ENCODE measurements at regions not wholly inside any gene's neighbourhood (a gene's known extent, or its start where the extent isn't known, plus 50 kb on each side); places are given as distances from the start of the nearest gene placed in this dataset.

DNA sequence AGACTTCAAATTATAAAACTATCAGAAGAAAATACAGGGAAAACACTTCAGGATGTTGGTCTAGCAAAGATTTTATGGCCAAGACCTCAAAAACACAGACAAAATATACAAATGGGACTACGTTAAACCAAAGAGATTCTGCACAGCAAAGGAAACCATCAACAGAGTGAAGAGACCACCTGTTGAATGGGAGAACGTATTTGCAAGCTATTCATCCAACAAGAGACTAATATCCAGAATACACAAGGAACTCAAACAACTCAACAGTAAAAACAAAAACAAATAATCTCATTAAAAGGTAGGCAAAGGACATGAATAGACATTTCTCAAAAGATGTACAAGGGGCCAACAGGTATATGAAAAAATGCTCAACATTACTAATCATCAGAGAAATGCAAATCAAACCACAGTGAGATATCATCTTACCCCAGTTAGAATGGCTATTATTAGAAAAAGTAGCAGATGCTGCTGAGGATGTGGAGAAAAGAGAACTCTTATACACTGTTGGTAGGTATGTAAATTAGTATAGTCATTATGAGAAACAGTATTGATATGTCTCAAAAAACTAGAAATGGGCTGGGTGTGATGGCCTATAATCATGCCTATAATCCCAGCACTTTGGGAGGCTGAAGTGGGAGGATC, 112.6 kb downstream of the LRIG2 start:
- H3K27ac ChIP-seq, result no peak overlapping the region
- no peak for TF ChIP-seq ZFX (IDR thresholded peaks at IDR 0.05; ENCODE audit: borderline replicate concordance)
- no peak for TF ChIP-seq CTCF (IDR thresholded peaks at IDR 0.05)

GRCh38 chr1:113190078-113190477, 117.1 kb downstream of the LRIG2 start:
- no peak overlapping the region for H3K27ac ChIP-seq
- TF ChIP-seq CTCF (IDR thresholded peaks at IDR 0.05) (no peak), ZFX (IDR thresholded peaks at IDR 0.05; ENCODE audit: borderline replicate concordance) (no peak)

- no peak overlapping the region for H3K27ac ChIP-seq
- no peak for TF ChIP-seq CTCF (IDR thresholded peaks at IDR 0.05)
- no peak for TF ChIP-seq ZFX (IDR thresholded peaks at IDR 0.05; ENCODE audit: borderline replicate concordance)
Measured at GRCh38 chr1:113190930-113191329, 117.9 kb downstream of the LRIG2 start.

DNA sequence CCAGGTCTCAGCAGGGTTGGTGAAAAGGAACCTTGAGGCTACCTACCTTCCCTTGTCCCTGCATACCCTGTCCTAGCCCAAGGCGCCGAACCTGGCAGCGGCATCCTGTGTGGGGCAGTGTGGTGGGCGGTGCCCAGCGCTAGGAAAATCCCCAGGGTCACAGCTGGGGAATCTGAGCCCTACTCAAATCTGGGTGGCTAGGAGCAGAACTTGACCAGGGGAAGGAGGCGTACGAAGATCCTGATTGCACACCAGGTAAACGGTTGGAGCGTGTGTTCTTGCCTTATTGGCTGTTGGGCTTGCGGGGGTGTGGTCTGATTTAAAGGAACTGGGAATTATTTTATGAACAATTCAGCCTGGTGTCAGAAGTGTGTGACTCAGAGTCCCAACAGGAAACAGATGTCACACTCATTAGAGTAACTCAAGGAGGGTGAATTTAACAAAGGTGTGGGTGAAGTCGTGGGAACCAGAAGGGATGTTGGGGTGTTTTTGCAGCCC, 118.6 kb downstream of the LRIG2 start:
- no peak overlapping the region for H3K27ac ChIP-seq
- TF ChIP-seq CTCF (IDR thresholded peaks at IDR 0.05) (no peak), ZFX (IDR thresholded peaks at IDR 0.05; ENCODE audit: borderline replicate concordance) (no peak)

GRCh38 chr1:113192242-113192641, 119.2 kb downstream of the LRIG2 start:
- TF ChIP-seq CTCF (IDR thresholded peaks at IDR 0.05), result no peak
- TF ChIP-seq ZFX (IDR thresholded peaks at IDR 0.05; ENCODE audit: borderline replicate concordance), result no peak
- H3K27ac ChIP-seq, result no peak overlapping the region

GRCh38 chr1:113192980-113193379, 120.0 kb downstream of the LRIG2 start:
- TF ChIP-seq CTCF (IDR thresholded peaks at IDR 0.05) (no peak), ZFX (IDR thresholded peaks at IDR 0.05; ENCODE audit: borderline replicate concordance) (no peak)
- H3K27ac ChIP-seq, result no peak overlapping the region
